ENCODE measurements at regions not wholly inside any gene's neighbourhood (a gene's known extent, or its start where the extent isn't known, plus 50 kb on each side); places are given as distances from the start of the nearest gene placed in this dataset.
"Not testable (repeated sequence)": the region's sequence is repeated elsewhere in the genome, so short reads cannot be mapped to it uniquely, and the experiment has no call there.

DNA sequence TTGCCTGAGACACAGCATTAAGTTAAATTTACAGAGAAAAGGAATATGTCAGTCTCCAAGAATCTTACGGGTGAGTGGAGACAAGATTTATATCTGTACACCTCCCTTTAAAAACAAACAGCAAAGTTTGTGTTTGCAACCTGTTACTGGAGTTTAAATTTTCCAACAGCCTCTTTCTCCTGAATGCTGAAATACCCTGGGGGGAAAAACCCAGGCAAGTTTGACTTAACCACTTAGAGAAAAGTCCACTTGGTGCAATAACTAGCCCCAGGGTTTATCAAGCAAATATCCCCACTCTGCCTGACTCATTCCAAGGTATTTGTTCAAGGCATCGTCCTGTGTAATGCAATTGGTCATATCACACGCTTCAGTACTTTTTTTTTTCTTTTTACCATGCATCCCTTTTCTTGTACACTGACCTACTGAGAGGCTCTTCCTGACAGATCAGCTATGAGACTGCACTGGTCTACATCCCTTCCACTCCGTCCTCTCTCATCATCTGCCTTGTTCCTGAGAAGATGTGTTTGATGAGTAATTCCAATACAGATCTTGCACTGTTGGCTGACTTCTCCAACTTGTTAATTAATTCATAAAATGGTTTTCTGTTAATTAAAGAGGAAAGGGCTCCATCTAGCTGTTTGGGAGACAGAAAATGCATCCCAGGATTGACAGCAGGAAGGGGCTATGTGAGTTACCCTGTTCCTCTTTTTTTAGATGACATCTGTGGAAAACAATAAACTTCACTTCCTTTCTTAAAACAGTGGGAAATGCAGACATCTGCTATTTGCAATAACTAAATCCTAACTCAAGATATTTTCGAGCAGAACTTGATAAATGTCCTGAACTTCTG lies 212.5 kb upstream of the IRS2 start:
- ChIA-PET CTCF (interaction anchor here (0.7 to 2.0 kb wide), 8 partner anchors 10 to 1036 kb away, joined by 3 to 12 read pairs (median 3); no protein-coding TSS in a partner anchor), POLR2A (no interaction called here)
- no peaks in the 10 kb centered on the region for H3K9me3 ChIP-seq
- H3K4me3 ChIP-seq: no peak overlapping the region; the same call in 2 of the 3 replicates
- DNase-seq (ENCODE audit: low read depth in 1 of 2, low spot score in 1 of 2) (peak; percentile 80 to 89), FAIRE-seq (no peak), ATAC-seq (peak; percentile 96 to 97)
- H3K4me1 ChIP-seq: peaks cover 46% of the 10 kb centered on the region
- H3K4me2 ChIP-seq: peak overlapping the region; percentile 72
- no peak for TF ChIP-seq FOXS1 (CRISPR knock-in tag; IDR thresholded peaks at IDR 0.05)
- TF ChIP-seq JUN (IDR thresholded peaks at IDR 0.05): peak; percentile 58 to 63; a peak in 2 of 5 replicates
- TF ChIP-seq EP300 (IDR thresholded peaks at IDR 0.05): peak in 1 of 2 experiments; percentile 64; a peak in 2 of 5 replicates
- TF ChIP-seq TP53 (CRISPR knock-in tag; IDR thresholded peaks at IDR 0.05): no peak
- no peak for TF ChIP-seq POLR2A (IDR thresholded peaks at IDR 0.05; ENCODE audit: low read length)
- 0 out of 3 replicates have a peak, but pooled peaks have one; percentile 46 for TF ChIP-seq BCL3 (IDR thresholded peaks at IDR 0.05)
- TF ChIP-seq JUNB (IDR thresholded peaks at IDR 0.05): peak; percentile 79
- no peak for TF ChIP-seq RCOR1 (IDR thresholded peaks at IDR 0.05; ENCODE audit: low read depth, low read length)
- TF ChIP-seq HEYL (CRISPR knock-in tag; IDR thresholded peaks at IDR 0.05): no peak
- TF ChIP-seq MYC (IDR thresholded peaks at IDR 0.05; ENCODE audit: borderline replicate concordance, low read length): no peak
- peak; percentile 74 for TF ChIP-seq FOSL2 (IDR thresholded peaks at IDR 0.05)
- peak; percentile 89 for TF ChIP-seq FOSL2 (CRISPR knock-in tag; IDR thresholded peaks at IDR 0.05)
- TF ChIP-seq, protein P1, sequence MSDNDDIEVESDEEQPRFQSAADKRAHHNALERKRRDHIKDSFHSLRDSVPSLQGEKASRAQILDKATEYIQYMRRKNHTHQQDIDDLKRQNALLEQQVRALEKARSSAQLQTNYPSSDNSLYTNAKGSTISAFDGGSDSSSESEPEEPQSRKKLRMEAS (IDR thresholded peaks at IDR 0.05): peak; percentile 42; the same call in 1 of the 2 replicates
- TF ChIP-seq CEBPB (IDR thresholded peaks at IDR 0.05): peak; percentile 68 to 84
- TF ChIP-seq GATA3 (IDR thresholded peaks at IDR 0.05; ENCODE audit: borderline replicate concordance): peak; percentile 78; the same call in 1 of the 2 replicates
- TF ChIP-seq CHD2 (IDR thresholded peaks at IDR 0.05; ENCODE audit: low read length, partially characterized antibody): no peak
- TF ChIP-seq RAD21 (conservative IDR thresholded peaks at IDR 0.05 in 1 of 2, IDR thresholded peaks at IDR 0.05 in 1 of 2): peak; percentile 36 to 54; a peak in 3 of 5 replicates
- TF ChIP-seq POLR2AphosphoS2 (conservative IDR thresholded peaks at IDR 0.05; ENCODE audit: low read length): no peak
- peak overlapping the region; percentile 53 to 80; a peak in 5 of 6 replicates for H3K27ac ChIP-seq
- 13% methylated on average over 5 of the region's 5 CpGs for WGBS (ENCODE audit: missing lambda C conversion rate)

DNA sequence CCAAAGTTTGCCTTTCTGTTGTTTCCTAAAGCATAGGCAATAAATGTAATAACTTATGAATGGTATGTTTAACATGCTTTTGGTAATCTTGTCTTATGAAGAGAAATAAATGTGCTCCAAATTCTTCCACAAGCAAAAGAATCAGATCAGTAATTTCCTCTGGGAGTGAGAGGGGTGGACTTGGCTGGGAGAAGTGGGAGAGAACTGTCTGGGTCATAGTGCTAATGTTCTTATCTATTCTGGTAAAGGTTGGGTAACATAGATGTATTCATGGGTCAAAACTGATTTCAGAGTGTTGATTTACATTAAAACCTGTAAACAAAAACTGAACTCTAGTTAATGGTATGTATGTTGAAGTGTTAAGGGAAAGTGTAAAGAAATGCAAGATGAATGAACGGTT lies 211.7 kb upstream of the IRS2 start:
- H3K9me3 ChIP-seq: no peaks in the 10 kb centered on the region
- no peak for FAIRE-seq
- TF ChIP-seq GATA3 (IDR thresholded peaks at IDR 0.05; ENCODE audit: borderline replicate concordance): no peak
- no peak for TF ChIP-seq TFCP2L1 (CRISPR knock-in tag; IDR thresholded peaks at IDR 0.05)
- TF ChIP-seq HES2 (IDR thresholded peaks at IDR 0.05): no peak
- TF ChIP-seq CEBPB (IDR thresholded peaks at IDR 0.05): no peak
- no peak for TF ChIP-seq CBX8 (IDR thresholded peaks at IDR 0.05)
- TF ChIP-seq, protein P1 (IDR thresholded peaks at IDR 0.05): no peak
- TF ChIP-seq, protein P2, sequence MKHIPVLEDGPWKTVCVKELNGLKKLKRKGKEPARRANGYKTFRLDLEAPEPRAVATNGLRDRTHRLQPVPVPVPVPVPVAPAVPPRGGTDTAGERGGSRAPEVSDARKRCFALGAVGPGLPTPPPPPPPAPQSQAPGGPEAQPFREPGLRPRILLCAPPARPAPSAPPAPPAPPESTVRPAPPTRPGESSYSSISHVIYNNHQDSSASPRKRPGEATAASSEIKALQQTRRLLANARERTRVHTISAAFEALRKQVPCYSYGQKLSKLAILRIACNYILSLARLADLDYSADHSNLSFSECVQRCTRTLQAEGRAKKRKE (CRISPR knock-in tag; IDR thresholded peaks at IDR 0.05; ENCODE audit: low read depth): no peak
- TF ChIP-seq, protein P3, sequence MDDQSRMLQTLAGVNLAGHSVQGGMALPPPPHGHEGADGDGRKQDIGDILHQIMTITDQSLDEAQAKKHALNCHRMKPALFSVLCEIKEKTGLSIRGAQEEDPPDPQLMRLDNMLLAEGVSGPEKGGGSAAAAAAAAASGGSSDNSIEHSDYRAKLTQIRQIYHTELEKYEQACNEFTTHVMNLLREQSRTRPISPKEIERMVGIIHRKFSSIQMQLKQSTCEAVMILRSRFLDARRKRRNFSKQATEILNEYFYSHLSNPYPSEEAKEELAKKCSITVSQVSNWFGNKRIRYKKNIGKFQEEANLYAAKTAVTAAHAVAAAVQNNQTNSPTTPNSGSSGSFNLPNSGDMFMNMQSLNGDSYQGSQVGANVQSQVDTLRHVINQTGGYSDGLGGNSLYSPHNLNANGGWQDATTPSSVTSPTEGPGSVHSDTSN (IDR thresholded peaks at IDR 0.05): no peak
- TF ChIP-seq, protein P4, sequence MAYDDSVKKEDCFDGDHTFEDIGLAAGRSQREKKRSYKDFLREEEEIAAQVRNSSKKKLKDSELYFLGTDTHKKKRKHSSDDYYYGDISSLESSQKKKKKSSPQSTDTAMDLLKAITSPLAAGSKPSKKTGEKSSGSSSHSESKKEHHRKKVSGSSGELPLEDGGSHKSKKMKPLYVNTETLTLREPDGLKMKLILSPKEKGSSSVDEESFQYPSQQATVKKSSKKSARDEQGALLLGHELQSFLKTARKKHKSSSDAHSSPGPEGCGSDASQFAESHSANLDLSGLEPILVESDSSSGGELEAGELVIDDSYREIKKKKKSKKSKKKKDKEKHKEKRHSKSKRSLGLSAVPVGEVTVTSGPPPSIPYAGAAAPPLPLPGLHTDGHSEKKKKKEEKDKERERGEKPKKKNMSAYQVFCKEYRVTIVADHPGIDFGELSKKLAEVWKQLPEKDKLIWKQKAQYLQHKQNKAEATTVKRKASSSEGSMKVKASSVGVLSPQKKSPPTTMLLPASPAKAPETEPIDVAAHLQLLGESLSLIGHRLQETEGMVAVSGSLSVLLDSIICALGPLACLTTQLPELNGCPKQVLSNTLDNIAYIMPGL (CRISPR knock-in tag; IDR thresholded peaks at IDR 0.05; ENCODE audit: borderline replicate concordance): no peak
- TF ChIP-seq TP53 (CRISPR knock-in tag; IDR thresholded peaks at IDR 0.05): no peak
- no peak for TF ChIP-seq ZC3H11A (IDR thresholded peaks at IDR 0.05)
- TF ChIP-seq EHF (CRISPR knock-in tag; IDR thresholded peaks at IDR 0.05): no peak
- no peak for TF ChIP-seq RFX5 (IDR thresholded peaks at IDR 0.05)
- ATAC-seq: no peak
- WGBS (ENCODE audit: missing lambda C conversion rate): 73% methylated on average over 1 of the region's 1 CpG
- H3K27ac ChIP-seq: peak overlapping the region; percentile 37 to 42; a peak in 3 of 6 replicates
- CTCF ChIA-PET: interaction anchor here (2.0 kb wide), 1 partner anchor 11 kb away, joined by 12 read pairs; no protein-coding TSS in a partner anchor
- POLR2A ChIA-PET: no interaction called here
- H3K4me1 ChIP-seq: peaks cover 46% of the 10 kb centered on the region
- DNase-seq (ENCODE audit: low read depth in 1 of 2, low spot score in 1 of 2): no peak
- H3K4me3 ChIP-seq: no peak overlapping the region
- peak overlapping the region; percentile 72 for H3K4me2 ChIP-seq

GRCh38 chr13:109997056-109997595 lies 210.7 kb upstream of the IRS2 start:
- FAIRE-seq; H3K4me2 ChIP-seq; CTCF ChIA-PET; POLR2A ChIA-PET; H3K9me3 ChIP-seq; DNase-seq (ENCODE audit: low read depth in 1 of 2, low spot score in 1 of 2); H3K4me3 ChIP-seq; ATAC-seq: not testable (repeated sequence)
- 96% methylated on average over 5 of the region's 5 CpGs for WGBS (ENCODE audit: missing lambda C conversion rate)
- Histone ChIP-seq H3K27ac (peak overlapping the region; percentile 17 to 42; a peak in 1 of 6 replicates), H3K4me1 (peaks cover 43% of the 10 kb centered on the region)

Measured in A549 (cell line).